ENCODE measurements at regions not wholly inside any gene's neighbourhood (a gene's known extent, or its start where the extent isn't known, plus 50 kb on each side); places are given as distances from the start of the nearest gene placed in this dataset.

GRCh38 chr16:86965840-86966550, 351.2 kb downstream of the C16orf95 start:
- no peaks in the 10 kb centered on the region for H3K9me3 ChIP-seq (ENCODE audit: control insufficient read depth in 4 of 4, low read length in 3 of 4)
- TF ChIP-seq CTCF (IDR thresholded peaks at IDR 0.05; ENCODE audit: low read depth, low read length, missing input control) (no peak), GABPA (IDR thresholded peaks at IDR 0.05 in 1 of 2, conservative IDR thresholded peaks at IDR 0.05 in 1 of 2) (no peak), JUND (IDR thresholded peaks at IDR 0.05) (no peak), HNF4A (conservative IDR thresholded peaks at IDR 0.05) (no peak), NR2F2 (IDR thresholded peaks at IDR 0.05) (no peak), RAD21 (IDR thresholded peaks at IDR 0.05) (no peak), HNF4G (IDR thresholded peaks at IDR 0.05) (no peak), SP1 (IDR thresholded peaks at IDR 0.05) (no peak), MAX (IDR thresholded peaks at IDR 0.05) (no peak), RXRA (IDR thresholded peaks at IDR 0.05) (no peak), ATF3 (IDR thresholded peaks at IDR 0.05) (no peak), FOXA2 (IDR thresholded peaks at IDR 0.05) (no peak), ZBTB33 (IDR thresholded peaks at IDR 0.05) (no peak), TAF1 (conservative IDR thresholded peaks at IDR 0.05) (no peak), YY1 (IDR thresholded peaks at IDR 0.05) (no peak), REST (IDR thresholded peaks at IDR 0.05) (no peak), EGR1 (IDR thresholded peaks at IDR 0.05; ENCODE audit: low read depth in 2 of 2) (no peak), FOXA1 (IDR thresholded peaks at IDR 0.05) (no peak)
- H3K27me3 ChIP-seq (ENCODE audit: control insufficient read depth in 4 of 4, insufficient read depth in 4 of 4, low read length in 3 of 4), result peaks cover 0 to 4% (median 0%) of the 10 kb centered on the region in 4 donors
- WGBS, result 61% methylated on average over 13 of the region's 13 CpGs
- no peak overlapping the region for H3K27ac ChIP-seq (ENCODE audit: low read depth in 1 of 2, low read length in 2 of 2)
- H3K9ac ChIP-seq (ENCODE audit: low read depth in 1 of 2, low read length in 2 of 2), result no peak overlapping the region
- H3K36me3 ChIP-seq (ENCODE audit: control insufficient read depth in 4 of 4, insufficient read depth in 3 of 4, low read depth in 1 of 4, low read length in 3 of 4), result no peaks in the 10 kb centered on the region
- no peaks in the 10 kb centered on the region for H3K4me1 ChIP-seq (ENCODE audit: control insufficient read depth in 4 of 4, insufficient read depth in 4 of 4, low read length in 3 of 4)
- DNase-seq (ENCODE audit: low spot score), result no peak
- H3K4me3 ChIP-seq (ENCODE audit: low read depth in 1 of 3, low read length in 3 of 3), result no peak overlapping the region

Data from liver (tissue), 8 donors.